ENCODE measurements at regions not wholly inside any gene's neighbourhood (a gene's known extent, or its start where the extent isn't known, plus 50 kb on each side); places are given as distances from the start of the nearest gene placed in this dataset.
"Not testable (repeated sequence)": the region's sequence is repeated elsewhere in the genome, so short reads cannot be mapped to it uniquely, and the experiment has no call there.

GRCh38 chr21:19120591-19120990 lies 717.0 kb upstream of the TMPRSS15 start:
- no peak for DNase-seq

DNA sequence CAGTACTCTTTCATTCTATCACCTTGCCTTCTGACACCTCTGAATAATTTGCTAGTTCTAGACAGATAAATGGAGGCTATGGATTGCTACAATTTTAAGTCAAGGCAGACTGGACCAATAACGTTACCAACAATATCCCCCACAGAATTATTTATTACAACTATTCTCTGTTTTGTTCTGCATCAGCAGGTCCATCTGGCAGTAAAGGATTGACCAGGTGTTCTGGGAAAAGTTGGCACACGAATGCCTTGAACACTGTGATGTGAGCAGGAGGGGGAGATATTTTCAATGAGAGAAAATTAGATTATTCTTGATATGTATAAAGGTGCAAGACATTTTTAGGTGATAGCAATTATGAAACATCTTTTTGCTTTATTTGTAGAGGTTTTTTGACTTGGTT lies 718.8 kb upstream of the TMPRSS15 start:
- no peak for DNase-seq

DNA sequence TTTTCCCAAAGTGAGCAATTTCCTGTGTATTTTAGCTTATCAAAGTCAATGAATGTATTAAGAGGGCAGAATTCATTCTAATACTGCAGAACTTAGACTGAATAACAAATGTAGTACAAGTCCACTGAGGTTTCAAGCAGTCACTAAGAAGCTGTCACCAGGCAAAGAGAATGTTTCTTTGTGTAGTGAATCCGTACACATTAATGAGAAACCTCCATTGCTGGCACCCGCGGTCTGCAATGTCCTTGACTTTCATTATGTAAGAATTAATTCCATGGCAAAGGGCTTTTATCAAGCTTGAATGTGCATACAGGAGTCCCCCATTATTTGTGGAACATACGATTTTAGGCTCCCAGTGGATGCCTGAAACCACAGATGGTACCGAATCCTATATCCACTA lies 719.5 kb upstream of the TMPRSS15 start:
- no peak for DNase-seq

DNA sequence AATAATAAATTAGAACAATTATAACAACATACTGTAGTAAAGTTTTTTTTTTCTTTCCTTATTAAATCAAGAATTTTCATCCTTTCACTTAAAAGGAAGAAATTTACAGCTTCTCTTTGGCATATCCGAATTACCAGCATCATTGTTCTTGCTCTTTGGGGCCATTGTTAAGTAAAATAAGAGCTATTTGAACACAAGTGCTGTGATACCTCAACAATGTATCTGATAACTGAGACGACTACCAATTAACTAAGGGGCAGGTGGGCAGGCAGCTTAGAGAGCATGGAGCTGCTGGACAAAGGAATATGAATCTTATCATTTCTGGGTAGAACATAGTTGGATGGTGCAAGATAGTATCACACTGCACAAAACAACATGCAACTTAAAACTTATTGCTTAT lies 719.9 kb upstream of the TMPRSS15 start:
- DNase-seq, result no peak

DNA sequence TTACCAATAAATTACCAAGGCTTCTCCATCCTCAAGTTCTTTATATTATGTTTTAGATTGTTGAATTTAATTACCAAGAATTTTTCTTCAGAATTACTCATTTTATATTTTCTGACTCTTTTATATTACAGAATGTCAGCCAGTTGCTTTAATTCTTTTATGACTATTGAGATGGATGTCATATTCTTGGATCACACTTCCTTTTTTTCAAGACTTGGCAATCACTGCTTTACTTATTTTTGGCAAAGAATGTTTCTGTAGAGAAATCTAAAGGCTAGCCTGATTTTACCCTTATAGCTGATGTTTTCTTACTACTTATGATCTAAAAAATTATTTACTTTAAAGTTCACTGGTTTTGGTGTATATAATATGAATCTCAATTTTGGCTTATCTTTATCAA lies 721.1 kb upstream of the TMPRSS15 start:
- DNase-seq, result no peak

GRCh38 chr21:19130379-19131028 lies 726.9 kb upstream of the TMPRSS15 start:
- DNase-seq, result no peak

- no peak for DNase-seq
These were observed 737.9 kb upstream of the TMPRSS15 start for GRCh38 chr21:19141511-19141910.

DNA sequence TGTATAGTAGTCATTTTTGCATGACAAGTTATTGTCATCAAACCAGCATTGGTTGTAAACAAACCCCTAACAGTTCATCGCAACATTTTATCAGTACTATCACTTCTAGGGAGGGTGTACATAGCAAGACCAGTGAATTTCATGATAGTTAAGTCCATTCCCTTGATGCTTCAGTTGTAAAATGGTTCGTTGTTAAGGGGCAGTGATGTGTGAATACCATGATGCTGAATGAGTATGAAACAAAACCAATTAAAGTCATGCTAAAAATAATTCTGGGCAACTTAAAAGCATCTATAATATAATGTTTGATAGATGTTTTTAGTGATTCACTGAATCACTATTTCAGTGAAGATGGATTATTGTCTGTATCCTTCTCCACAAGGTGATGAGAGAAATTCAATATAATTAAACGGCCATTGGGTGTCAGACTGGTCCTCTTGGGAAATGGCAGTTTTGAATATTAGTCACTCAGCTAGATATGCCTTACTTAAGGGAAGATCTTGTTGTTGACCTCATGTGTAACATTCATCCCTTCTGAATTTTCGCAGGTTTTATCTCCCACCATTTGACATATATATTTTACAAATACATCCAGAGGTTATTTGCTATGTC lies 742.2 kb upstream of the TMPRSS15 start:
- no peak for DNase-seq

- no peak for DNase-seq
These were observed 744.5 kb upstream of the TMPRSS15 start for GRCh38 chr21:19148056-19148455.

DNA sequence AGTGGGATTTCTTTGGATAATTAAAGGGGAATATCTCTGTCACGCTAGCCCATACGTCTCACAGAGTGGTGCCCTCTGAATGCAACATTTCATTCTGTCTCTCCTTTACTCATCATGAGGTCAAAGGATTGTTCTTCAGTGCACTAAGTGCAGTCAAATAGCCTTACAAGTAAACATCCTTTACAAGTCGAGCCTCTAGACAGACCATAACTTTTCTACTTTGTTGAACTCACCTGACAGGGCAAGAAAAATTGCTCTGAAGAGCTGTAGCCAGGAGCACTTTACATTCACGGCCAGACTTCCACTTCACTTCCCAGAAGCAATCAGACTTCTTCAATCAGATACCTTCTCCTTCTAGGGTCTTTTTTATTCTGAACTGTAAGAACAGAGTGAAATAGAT lies 768.0 kb upstream of the TMPRSS15 start:
- no peak for DNase-seq

GRCh38 chr21:19181604-19182140 lies 778.1 kb upstream of the TMPRSS15 start:
- DNase-seq, result no peak

GRCh38 chr21:19197950-19198349 lies 794.4 kb upstream of the TMPRSS15 start:
- no peak for DNase-seq

DNA sequence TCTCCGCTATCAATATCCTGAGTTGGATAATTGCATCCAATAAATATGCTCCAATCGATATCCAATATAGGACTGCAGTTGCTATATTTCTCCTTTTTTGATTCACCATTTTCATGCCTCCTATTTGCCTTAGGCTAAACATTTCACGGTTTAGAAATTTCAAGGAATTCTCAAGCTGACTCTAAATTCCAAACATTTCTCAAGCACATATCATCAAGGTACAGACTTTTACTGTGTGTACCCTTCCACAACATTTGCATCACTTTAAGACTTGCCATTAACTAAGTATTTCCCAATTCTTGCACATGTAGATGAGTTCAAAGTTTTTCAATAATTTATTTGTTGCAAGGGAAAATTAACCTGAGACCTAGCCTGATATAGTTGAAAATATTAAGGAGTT lies 795.2 kb upstream of the TMPRSS15 start:
- DNase-seq, result no peak

- no peak for DNase-seq
These were observed 814.6 kb upstream of the TMPRSS15 start for GRCh38 chr21:19218163-19218562.

DNA sequence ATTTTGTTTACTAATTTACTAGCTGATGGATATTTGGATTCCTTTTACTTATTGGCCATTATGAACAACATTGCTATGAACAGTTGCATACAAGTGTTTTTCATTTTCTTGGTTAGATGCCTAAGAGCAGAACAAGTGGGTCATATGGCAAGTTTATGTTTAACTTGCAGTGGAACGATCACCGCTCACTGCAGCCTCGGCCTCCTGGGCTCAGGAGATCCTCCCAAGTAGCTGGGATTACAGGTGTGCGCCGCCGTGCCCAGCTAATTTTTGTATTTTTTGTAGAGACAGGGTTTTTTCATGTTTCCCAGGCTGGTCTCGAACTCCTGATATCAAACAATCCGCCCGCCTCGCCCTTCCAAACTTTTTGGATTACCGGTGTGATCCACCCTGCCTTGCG lies 820.5 kb upstream of the TMPRSS15 start:
- DNase-seq, result no peak

DNA sequence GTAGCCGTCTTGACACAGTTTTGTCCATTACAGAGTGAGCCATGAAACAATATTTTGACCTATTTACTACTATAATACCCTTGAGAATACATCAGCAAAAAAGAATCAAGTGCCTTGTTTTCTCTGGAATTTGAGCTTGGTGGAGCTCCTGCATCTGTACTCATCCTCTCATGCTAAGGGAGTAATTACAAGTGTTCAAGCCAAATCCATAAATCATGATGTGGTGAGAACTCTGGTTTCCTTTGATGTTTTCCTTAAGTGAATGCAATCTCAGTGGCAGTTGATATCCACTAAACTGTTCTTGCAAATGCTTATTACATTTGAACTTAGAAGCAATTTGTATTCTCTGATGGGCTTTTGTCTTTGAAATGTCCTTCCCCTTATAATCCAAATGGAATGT lies 824.6 kb upstream of the TMPRSS15 start:
- peak; percentile 79 for DNase-seq

GRCh38 chr21:19233841-19234240 lies 830.3 kb upstream of the TMPRSS15 start:
- DNase-seq, result not testable (repeated sequence)

GRCh38 chr21:19236209-19236608 lies 832.6 kb upstream of the TMPRSS15 start:
- no peak for DNase-seq

GRCh38 chr21:19237608-19238007 lies 834.0 kb upstream of the TMPRSS15 start:
- no peak for DNase-seq

DNA sequence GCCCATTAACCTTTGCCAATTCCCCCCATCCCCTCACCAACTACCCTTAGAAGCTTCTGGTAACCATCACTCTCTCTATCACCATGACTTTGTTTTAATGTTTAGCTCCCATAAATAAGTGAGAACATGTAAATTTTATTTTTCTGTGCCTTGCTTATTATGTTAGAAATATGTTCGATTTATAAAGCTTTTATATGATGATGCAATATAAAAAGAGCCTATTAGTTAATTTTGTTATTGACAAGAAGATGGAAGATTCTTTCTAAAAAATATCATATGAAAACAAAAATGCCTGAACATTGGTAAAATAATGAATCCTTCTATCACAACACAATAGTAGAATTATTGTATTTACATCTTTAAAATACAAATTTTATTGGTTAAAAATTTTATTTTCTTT lies 836.1 kb upstream of the TMPRSS15 start:
- no peak for DNase-seq

- DNase-seq, result no peak
These were observed 841.1 kb upstream of the TMPRSS15 start for GRCh38 chr21:19244502-19245187.

DNA sequence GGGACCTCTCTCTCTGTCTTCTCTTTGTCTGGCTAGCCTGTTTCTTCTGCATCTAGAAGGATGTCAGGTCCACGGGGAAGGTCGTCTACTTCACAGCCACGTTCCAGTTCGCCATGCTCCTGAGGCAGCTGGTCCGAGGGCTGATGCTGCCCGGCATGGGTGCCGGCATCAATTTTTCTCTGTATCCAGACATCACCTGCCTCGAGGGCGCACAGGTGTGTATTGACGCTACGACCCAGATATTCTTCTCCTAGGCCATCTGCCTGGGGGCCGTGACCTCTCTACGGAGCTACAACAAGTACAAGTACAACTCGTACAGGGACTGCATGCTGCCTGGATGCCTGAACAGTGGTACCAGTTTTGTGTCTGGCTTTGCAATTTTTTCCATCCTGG lies 841.6 kb upstream of the TMPRSS15 start:
- DNase-seq, result no peak

GRCh38 chr21:19246018-19246417 lies 842.4 kb upstream of the TMPRSS15 start:
- DNase-seq, result no peak

- DNase-seq, result no peak
These were observed 853.5 kb upstream of the TMPRSS15 start for GRCh38 chr21:19256934-19257660.
